Endothelial cell of umbilical vein (primary cell): ENCODE measurements at regions not wholly inside any gene's neighbourhood (a gene's known extent, or its start where the extent isn't known, plus 50 kb on each side); places are given as distances from the start of the nearest gene placed in this dataset.
A peak's percentile ranks its signal among the peaks of the same experiment; 100 is the strongest.

Experiments
- BruUV-seq: library from RNA; stranded (reverse); fragments of 400-500 nt; replicated peaks from 2 replicates; lab custom pipeline; 2021; lab: Mats Ljungman, UMichigan
- CTCF ChIA-PET: fragments of 300-600, 350-600 bp; sonication (Branson Sonifier 250); formaldehyde crosslinking; loops from one replicate; lab custom pipeline; 2021; ENCODE audit warnings: antibody characterized with exemption, inconsistent platforms; lab: Charles Lee
- POLR2A ChIA-PET: fragments of 300-600, 350-600 bp; sonication (Branson Sonifier 250); formaldehyde crosslinking; loops from one replicate; lab custom pipeline; 2021; ENCODE audit warnings: antibody characterized with exemption, inconsistent platforms; lab: Charles Lee
- DNase-seq: peaks from one replicate; pipeline ENCODE4 v3.0.0-alpha.2; 2011; ENCODE audit warnings: low read depth, low spot score
- FAIRE-seq: peaks from 2 replicates; lab custom pipeline; 2011; peaks lifted over from hg19 to GRCh38; lab: Jason Lieb, UNC
- H2AFZ ChIP-seq: 2 replicates; pipeline ENCODE4 v1.6.0; 2012; ENCODE audit warnings: low read depth, low read length, control low read depth, inconsistent platforms
- H3K27ac ChIP-seq: 2 replicates; pipeline ENCODE4 v1.5.1; 2011; ENCODE audit warnings: low read depth, mild to moderate bottlenecking, control low read depth, low read length, moderate library complexity; ENCODE audit not compliant: insufficient read depth
- H3K27me3 ChIP-seq, 2 experiments: 2 replicates each; pipeline versions ENCODE4 v1.6.0 to v1.6.1; 2011; ENCODE audit warnings: low read length in 2 of 2, mixed read lengths in 1 of 2; ENCODE audit not compliant: control insufficient read depth in 2 of 2, insufficient read depth in 2 of 2
- H3K36me3 ChIP-seq, 2 experiments: 2 replicates in 1 of 2; 3 replicates in 1 of 2; pipeline ENCODE4 v1.5.1; 2011; ENCODE audit warnings: low read length in 2 of 2, mild to moderate bottlenecking in 1 of 2, moderate library complexity in 1 of 2; ENCODE audit not compliant: control insufficient read depth in 2 of 2, insufficient read depth in 2 of 2; ENCODE audit errors: extremely low read depth in 1 of 2
- H3K4me1 ChIP-seq: 3 replicates; pipeline ENCODE4 v1.5.1; 2011; ENCODE audit warnings: mild to moderate bottlenecking, low read length; ENCODE audit not compliant: control insufficient read depth, insufficient read depth; ENCODE audit errors: extremely low read depth
- H3K4me2 ChIP-seq: 2 replicates; pipeline ENCODE4 v1.6.1; 2011; ENCODE audit warnings: low read length, control low read depth, mixed read lengths; ENCODE audit not compliant: insufficient read depth
- H3K4me3 ChIP-seq, 3 experiments: fragments of 200-600 bp in 1 of 3; sonication (generic), shearing (Covaris generic) in 1 of 3; replicated peaks in 1 of 3; 2 replicates each; pipeline ENCODE4 v1.5.1; 2011 to 2016; ENCODE audit warnings: control low read depth in 3 of 3, low read length in 3 of 3, mild to moderate bottlenecking in 2 of 3, inconsistent platforms in 1 of 3, low read depth in 1 of 3, moderate library complexity in 1 of 3; ENCODE audit not compliant: insufficient read depth in 1 of 3
- H3K79me2 ChIP-seq: 2 replicates; pipeline ENCODE4 v1.6.0; 2012; ENCODE audit warnings: low read length, inconsistent platforms; ENCODE audit not compliant: control insufficient read depth, insufficient read depth
- H3K9ac ChIP-seq: replicated peaks from 2 replicates; pipeline ENCODE3; 2011; ENCODE audit warnings: low read length, control low read depth; ENCODE audit not compliant: insufficient read depth; ENCODE audit errors: extremely low read depth
- H3K9me1 ChIP-seq: replicated peaks from 3 replicates; pipeline ENCODE4 v1.6.0; 2011; ENCODE audit warnings: mild to moderate bottlenecking, low read length; ENCODE audit not compliant: control insufficient read depth, insufficient read depth; ENCODE audit errors: extremely low read depth
- H3K9me3 ChIP-seq: replicated peaks from 2 replicates; pipeline ENCODE4 v1.5.1; 2012; ENCODE audit warnings: low read length, inconsistent platforms; ENCODE audit not compliant: control insufficient read depth, insufficient read depth
- H4K20me1 ChIP-seq: replicated peaks from 2 replicates; pipeline ENCODE3; 2011; ENCODE audit warnings: mild to moderate bottlenecking, low read length; ENCODE audit not compliant: control insufficient read depth, insufficient read depth; ENCODE audit errors: extremely low read depth
- EZH2 ChIP-seq: IDR thresholded peaks from 2 replicates; pipeline ENCODE4 v1.6.1; 2012; ENCODE audit warnings: borderline replicate concordance, low read depth, mild to moderate bottlenecking, moderate library complexity, low read length, inconsistent platforms; ENCODE audit not compliant: severe bottlenecking
- FOS ChIP-seq: IDR thresholded peaks from 2 replicates; pipeline ENCODE4 v1.6.1; 2011; ENCODE audit warnings: mild to moderate bottlenecking, low read length, moderate library complexity, borderline replicate concordance; ENCODE audit not compliant: insufficient read depth
- GATA2 ChIP-seq: IDR thresholded peaks from 2 replicates; pipeline ENCODE4 v1.7.0; 2011; ENCODE audit warnings: low read depth, mild to moderate bottlenecking, moderate library complexity, mixed read lengths, low read length; ENCODE audit not compliant: insufficient read length, insufficient read depth
- JUN ChIP-seq: IDR thresholded peaks from 2 replicates; pipeline ENCODE4 v1.6.1; 2011; ENCODE audit warnings: borderline replicate concordance, low read depth; ENCODE audit not compliant: insufficient read length, insufficient read depth
- MYC ChIP-seq: IDR thresholded peaks from one replicate; pipeline ENCODE4 v1.6.1; 2011; ENCODE audit warnings: mild to moderate bottlenecking, low read depth, low read length
- POLR2A ChIP-seq: IDR thresholded peaks from 2 replicates; pipeline ENCODE4 v1.6.1; 2012; ENCODE audit warnings: low read depth, mild to moderate bottlenecking, control low read depth, low read length
- POLR2AphosphoS5 ChIP-seq: IDR thresholded peaks from 2 replicates; pipeline ENCODE4 v1.6.1; 2012; ENCODE audit warnings: low read depth, mild to moderate bottlenecking, control low read depth, low read length, moderate library complexity; ENCODE audit not compliant: insufficient read depth
- dilution Hi-C: fragments of 300-500 bp; cut with MboI; formaldehyde crosslinking; loops from one replicate; pipeline ENCODE4 v1.15.0; 2019; ENCODE audit warnings: low sequenced_read_pairs; ENCODE audit not compliant: extremely low pct_ligation_motif_present
- intact Hi-C: fragments of 100-400 bp; cut with micrococcal nuclease; formaldehyde crosslinking; loops from one replicate; pipeline ENCODE4 v1.10.0; 2022
- TF ChIP-seq, protein P1 (sequence below): IDR thresholded peaks from 2 replicates; pipeline ENCODE4 v1.6.1; 2011; ENCODE audit not compliant: insufficient read depth, insufficient read length
- TF ChIP-seq, protein P2 (sequence below), 2 donors: IDR thresholded peaks; 1 replicate in 1 of 2; 2 replicates in 1 of 2; pipeline ENCODE4 v1.5.1; 2011; ENCODE audit warnings: low read length in 2 of 2, mild to moderate bottlenecking in 2 of 2, moderate library complexity in 2 of 2, control low read depth in 1 of 2, inconsistent platforms in 1 of 2, low read depth in 1 of 2; ENCODE audit not compliant: insufficient read depth in 1 of 2; ENCODE audit errors: extremely low read depth in 1 of 2

DNA sequence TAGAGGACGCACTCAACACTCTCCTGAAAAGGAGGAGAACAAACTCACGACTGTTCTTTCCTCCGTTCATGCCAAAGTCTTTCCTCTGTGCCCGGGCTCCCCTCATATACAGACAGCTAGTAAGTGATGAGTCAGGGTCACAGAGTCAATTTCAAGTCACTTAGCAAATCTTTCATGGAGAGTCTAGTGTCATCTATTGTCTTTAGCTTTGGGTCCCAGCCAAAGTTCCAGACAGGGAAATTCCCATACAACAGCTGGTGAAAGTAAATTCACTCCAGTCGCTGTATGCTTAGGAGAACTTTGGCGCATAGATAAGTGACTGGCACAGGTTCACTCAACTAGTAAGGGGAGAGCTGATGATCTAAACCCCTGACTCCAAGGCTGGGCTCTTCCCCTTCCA is 226.5 kb downstream of the MID1 start:
- intact Hi-C loops (no loop called here), dilution Hi-C loops (no loop called here)
- H3K9me3 ChIP-seq, result no peaks in the 10 kb centered on the region
- no peaks in the 10 kb centered on the region for H3K79me2 ChIP-seq
- FAIRE-seq, result no peak
- TF ChIP-seq, protein P1, sequence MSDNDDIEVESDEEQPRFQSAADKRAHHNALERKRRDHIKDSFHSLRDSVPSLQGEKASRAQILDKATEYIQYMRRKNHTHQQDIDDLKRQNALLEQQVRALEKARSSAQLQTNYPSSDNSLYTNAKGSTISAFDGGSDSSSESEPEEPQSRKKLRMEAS, result no peak
- TF ChIP-seq JUN (no peak), GATA2 (no peak), POLR2AphosphoS5 (no peak), MYC (no peak), FOS (no peak), POLR2A (no peak), EZH2 (no peak)
- TF ChIP-seq, protein P2, sequence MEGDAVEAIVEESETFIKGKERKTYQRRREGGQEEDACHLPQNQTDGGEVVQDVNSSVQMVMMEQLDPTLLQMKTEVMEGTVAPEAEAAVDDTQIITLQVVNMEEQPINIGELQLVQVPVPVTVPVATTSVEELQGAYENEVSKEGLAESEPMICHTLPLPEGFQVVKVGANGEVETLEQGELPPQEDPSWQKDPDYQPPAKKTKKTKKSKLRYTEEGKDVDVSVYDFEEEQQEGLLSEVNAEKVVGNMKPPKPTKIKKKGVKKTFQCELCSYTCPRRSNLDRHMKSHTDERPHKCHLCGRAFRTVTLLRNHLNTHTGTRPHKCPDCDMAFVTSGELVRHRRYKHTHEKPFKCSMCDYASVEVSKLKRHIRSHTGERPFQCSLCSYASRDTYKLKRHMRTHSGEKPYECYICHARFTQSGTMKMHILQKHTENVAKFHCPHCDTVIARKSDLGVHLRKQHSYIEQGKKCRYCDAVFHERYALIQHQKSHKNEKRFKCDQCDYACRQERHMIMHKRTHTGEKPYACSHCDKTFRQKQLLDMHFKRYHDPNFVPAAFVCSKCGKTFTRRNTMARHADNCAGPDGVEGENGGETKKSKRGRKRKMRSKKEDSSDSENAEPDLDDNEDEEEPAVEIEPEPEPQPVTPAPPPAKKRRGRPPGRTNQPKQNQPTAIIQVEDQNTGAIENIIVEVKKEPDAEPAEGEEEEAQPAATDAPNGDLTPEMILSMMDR (IDR thresholded peaks at IDR 0.05; ENCODE audit: extremely low read depth in 1 of 2, insufficient read depth in 1 of 2, low read depth in 1 of 2, low read length in 2 of 2), result no peak
- H3K9me1 ChIP-seq, result no peaks in the 10 kb centered on the region
- BruUV-seq, result no TSS peak
- H2AFZ ChIP-seq, result no peak overlapping the region
- H3K4me2 ChIP-seq, result no peak overlapping the region
- H3K27ac ChIP-seq, result no peak overlapping the region
- no peaks in the 10 kb centered on the region for H3K27me3 ChIP-seq
- H3K4me3 ChIP-seq, result no peak overlapping the region
- no peak overlapping the region for H3K9ac ChIP-seq
- no peaks in the 10 kb centered on the region for H3K36me3 ChIP-seq
- CTCF ChIA-PET, result interaction anchor here (1.3 kb wide), 1 partner anchor 12 kb away, joined by 4 read pairs; no protein-coding TSS in a partner anchor
- POLR2A ChIA-PET, result no interaction called here
- H3K4me1 ChIP-seq, result no peaks in the 10 kb centered on the region
- no peaks in the 10 kb centered on the region for H4K20me1 ChIP-seq
- peak; percentile 1 for DNase-seq
